Heart right ventricle (tissue), 16 donors: ENCODE measurements at regions not wholly inside any gene's neighbourhood (a gene's known extent, or its start where the extent isn't known, plus 50 kb on each side); places are given as distances from the start of the nearest gene placed in this dataset.

Source experiments
- ATAC-seq, 8 donors: fragments of 200-7000 bp; cut with Tn5 transposase; one replicate each; pipeline ENCODE4 v1.9.1; 2020; ENCODE audit warnings: mild to moderate bottlenecking in 8 of 8, moderate library complexity in 8 of 8, moderate number of reproducible peaks in 1 of 8
- DNase-seq, 2 donors: peaks; one replicate each; pipeline ENCODE4 v3.0.0-alpha.2; 2020
- H3K27ac ChIP-seq, 10 donors: fragments of 200-600 bp; sonication (generic) in 2 of 10; one replicate each; pipeline versions ENCODE4 v1.5.0 to v1.8.0; 2020 to 2022; ENCODE audit warnings: mild to moderate bottlenecking in 3 of 10
- H3K27me3 ChIP-seq, 7 donors: fragments of 200-600 bp; one replicate each; pipeline ENCODE4 v1.8.0; 2021 to 2022; ENCODE audit warnings: mild to moderate bottlenecking in 2 of 7
- H3K36me3 ChIP-seq, 9 donors: fragments of 200-600 bp; sonication (generic) in 1 of 9; one replicate each; pipeline versions ENCODE4 v1.5.0 to v1.8.0; 2020 to 2022; ENCODE audit warnings: mild to moderate bottlenecking in 2 of 9
- H3K4me1 ChIP-seq, 9 donors: fragments of 200-600 bp; sonication (generic) in 1 of 9; one replicate each; pipeline versions ENCODE4 v1.5.0 to v1.8.0; 2020 to 2022; ENCODE audit warnings: mild to moderate bottlenecking in 4 of 9
- H3K4me3 ChIP-seq, 10 donors: fragments of 200-600 bp; sonication (generic) in 2 of 10; one replicate each; pipeline versions ENCODE4 v1.5.0 to v1.8.0; 2020 to 2022; ENCODE audit warnings: mild to moderate bottlenecking in 7 of 10, moderate library complexity in 2 of 10
- H3K9me3 ChIP-seq, 11 donors: fragments of 200-600 bp in 10 of 11; sonication (generic) in 2 of 11; one replicate each; pipeline versions ENCODE4 v1.5.0 to v1.8.0; 2013 to 2022; ENCODE audit warnings: mild to moderate bottlenecking in 2 of 11, control low read depth in 1 of 11, moderate library complexity in 1 of 11
- CTCF ChIP-seq, 9 donors: fragments of 200-600 bp; sonication (generic) in 2 of 9; IDR thresholded peaks; one replicate each; pipeline versions ENCODE4 v1.5.0 to v1.8.0; 2021 to 2022; ENCODE audit warnings: antibody characterized with exemption in 9 of 9, mild to moderate bottlenecking in 5 of 9, moderate library complexity in 1 of 9
- WGBS, 2 donors: extraction: QIAGEN DNeasy Blood & Tissue Kit; methylation state at CpG; one replicate each; pipeline ENCODE4 v1.1.7; 2013; ENCODE audit warnings: inconsistent platforms in 1 of 2; 5-methylcytosine and 5-hydroxymethylcytosine counted together
- intact Hi-C, 10 donors: fragments of 100-400 bp; cut with DNase I; formaldehyde crosslinking; loops; one replicate each; pipeline versions ENCODE4 v1.11.1 to v1.14.2; 2022
- donor health status: Arrhythmogenic right ventricular cardiomyopathy.
- donor health status: ischemic (EF 13 %, LVEDD 7.1; RV severe dilation, severe dysfunction).
- donor health status: healthy with polysubstance abuse.
- donor health status: DM: no; HTN: yes; CAD: no.
- donor health status: DM: no; HTN: no; CAD: no.
- donor health status: ischemic (EF 25% LVEDD 6.9; RV normal size, moderate dysfunction).
- donor health status: ischemic (EF 25% LVEDD 5.7; RV mildly dilated, moderate dysfunction).
- donor health status: healthy.
- donor health status: DM: yes; HTN: yes; CAD: no.
- donor health status: Ischemic cardiomyopathy.
- donor health status: ischemic (EF 35%, LVEDD 5.7; RV mildly dilated, moderate dysfunction).
- donor health status: nonischemic (EF 11% LVEDD 7.7; RV severe dilation, severe dysfunction).
- donor health status: DM: yes; HTN: yes; CAD: no.
- donor health status: PGD.
- donor health status: ischemic (EF 29% LVEDD 5.4; RV normal size, mild dysfunction).
- donor health status: nonischemic (EF 23%, LVEDD 6.1; RV moderate dilation, normal function).

DNA sequence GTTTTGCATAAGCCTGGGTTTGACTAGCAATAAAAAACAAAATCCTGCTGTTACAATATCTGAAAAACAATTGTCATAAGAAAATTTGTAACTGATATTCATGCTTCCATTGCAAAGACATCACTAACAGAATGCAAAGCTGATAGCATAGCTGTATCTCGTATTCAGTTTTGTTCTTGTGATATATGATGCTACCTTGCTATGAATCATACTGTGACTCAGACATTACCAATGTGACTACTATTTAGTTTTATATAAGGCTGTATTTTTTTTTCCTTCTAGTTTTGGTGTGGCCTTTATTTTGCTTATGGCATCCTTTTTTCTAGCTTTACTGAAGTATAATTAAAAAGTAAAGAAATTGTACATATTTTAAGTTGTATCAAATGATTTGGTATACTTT lies 1381.8 kb downstream of the MRPL39 start:
- Histone ChIP-seq H3K9me3 (peaks cover 0 to 20% (median 6%) of the 10 kb centered on the region in 11 donors), H3K4me3 (no peak overlapping the region), H3K27me3 (no peaks in the 10 kb centered on the region), H3K4me1 (no peaks in the 10 kb centered on the region), H3K27ac (no peak overlapping the region), H3K36me3 (no peaks in the 10 kb centered on the region)
- no peak for TF ChIP-seq CTCF (IDR thresholded peaks at IDR 0.05)
- no peak for ATAC-seq
- WGBS, 2 donors, result 64 to 76% methylated on average over 1 of the region's 1 CpG
- intact Hi-C loops, result no loop called here
- DNase-seq, result no peak

GRCh38 chr21:24224422-24224821 lies 1382.9 kb downstream of the MRPL39 start:
- H3K27ac ChIP-seq, result no peak overlapping the region

DNA sequence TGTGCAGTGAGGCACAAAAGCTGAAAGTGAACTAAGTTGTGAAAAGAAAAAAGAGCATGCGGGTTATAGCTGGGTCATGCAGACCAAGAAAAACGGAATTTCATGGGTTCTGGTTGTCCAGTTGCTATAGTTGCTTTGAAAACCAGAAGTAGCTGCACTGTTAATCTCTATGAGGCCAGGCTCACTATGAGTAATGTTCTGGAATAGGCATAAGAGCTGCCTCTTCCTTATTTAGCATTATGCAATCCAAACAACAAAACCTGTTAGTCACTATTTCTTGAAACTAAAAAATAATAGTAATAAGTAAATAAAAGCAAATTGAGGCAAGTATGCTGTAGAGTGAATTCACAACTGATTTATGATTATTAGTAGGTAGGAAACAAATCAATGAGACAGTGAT lies 1383.7 kb downstream of the MRPL39 start:
- Histone ChIP-seq H3K4me1 (no peaks in the 10 kb centered on the region), H3K27ac (no peak overlapping the region), H3K27me3 (no peaks in the 10 kb centered on the region), H3K36me3 (no peaks in the 10 kb centered on the region), H3K9me3 (peaks cover 0 to 15% (median 6%) of the 10 kb centered on the region in 11 donors), H3K4me3 (no peak overlapping the region)
- WGBS, 2 donors, result 56 to 67% methylated on average over 2 of the region's 2 CpGs
- no peak for TF ChIP-seq CTCF (IDR thresholded peaks at IDR 0.05)
- no peak for ATAC-seq
- no peak for DNase-seq
- intact Hi-C loops, result no loop called here

More at GRCh38 chr21:24224422-24224821, 1382.9 kb downstream of the MRPL39 start:
- H3K36me3 ChIP-seq, result no peaks in the 10 kb centered on the region
- no peak for TF ChIP-seq CTCF (IDR thresholded peaks at IDR 0.05)
- H3K27me3 ChIP-seq, result no peaks in the 10 kb centered on the region
- no peak for ATAC-seq
- no peak for DNase-seq
- H3K4me1 ChIP-seq, result no peaks in the 10 kb centered on the region
- intact Hi-C loops, result no loop called here
- H3K9me3 ChIP-seq, result peaks cover 0 to 20% (median 6%) of the 10 kb centered on the region in 11 donors
- H3K4me3 ChIP-seq, result no peak overlapping the region
- WGBS, 2 donors, result 73 to 75% methylated on average over 4 of the region's 4 CpGs

DNA sequence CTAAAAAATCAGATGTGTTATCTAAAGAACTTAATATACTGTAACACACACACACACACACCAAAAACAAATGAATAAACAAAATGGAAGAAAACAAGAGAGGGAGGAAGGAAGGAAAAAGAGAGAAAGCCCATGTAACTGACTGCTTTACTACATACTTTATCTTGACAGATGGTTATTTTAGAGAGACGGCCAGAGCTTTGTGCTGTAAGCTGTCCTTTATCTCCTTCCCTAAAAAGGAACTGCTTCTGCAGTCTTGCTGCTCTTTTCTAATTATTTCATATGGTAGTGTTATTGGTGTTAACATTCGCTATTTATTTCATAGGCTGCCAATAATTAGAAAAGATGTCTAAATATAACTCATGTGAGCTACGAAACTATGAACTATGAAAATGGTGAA lies 1384.6 kb downstream of the MRPL39 start:
- H3K4me3 ChIP-seq, result no peak overlapping the region
- intact Hi-C loops, result no loop called here
- H3K4me1 ChIP-seq, result no peaks in the 10 kb centered on the region
- H3K9me3 ChIP-seq, result peaks cover 0 to 14% (median 3%) of the 10 kb centered on the region in 11 donors
- DNase-seq (no peak), ATAC-seq (no peak)
- TF ChIP-seq CTCF (IDR thresholded peaks at IDR 0.05), result no peak
- 50 to 54% methylated on average over 3 of the region's 3 CpGs for WGBS, 2 donors
- H3K36me3 ChIP-seq, result no peaks in the 10 kb centered on the region
- H3K27ac ChIP-seq, result no peak overlapping the region
- H3K27me3 ChIP-seq, result no peaks in the 10 kb centered on the region
